GM18511 (cell line): ENCODE measurements at regions not wholly inside any gene's neighbourhood (a gene's known extent, or its start where the extent isn't known, plus 50 kb on each side); places are given as distances from the start of the nearest gene placed in this dataset.
A peak's percentile ranks its signal among the peaks of the same experiment; 100 is the strongest.
"Not testable (repeated sequence)": the region's sequence is repeated elsewhere in the genome, so short reads cannot be mapped to it uniquely, and the experiment has no call there.

Source experiments
- ATAC-seq: cut with Tn5 transposase; IDR thresholded peaks from one replicate; pipeline ENCODE4 v1.9.1; 2021; ENCODE audit warnings: mild to moderate bottlenecking, moderate library complexity; ENCODE audit not compliant: unreplicated experiment

DNA sequence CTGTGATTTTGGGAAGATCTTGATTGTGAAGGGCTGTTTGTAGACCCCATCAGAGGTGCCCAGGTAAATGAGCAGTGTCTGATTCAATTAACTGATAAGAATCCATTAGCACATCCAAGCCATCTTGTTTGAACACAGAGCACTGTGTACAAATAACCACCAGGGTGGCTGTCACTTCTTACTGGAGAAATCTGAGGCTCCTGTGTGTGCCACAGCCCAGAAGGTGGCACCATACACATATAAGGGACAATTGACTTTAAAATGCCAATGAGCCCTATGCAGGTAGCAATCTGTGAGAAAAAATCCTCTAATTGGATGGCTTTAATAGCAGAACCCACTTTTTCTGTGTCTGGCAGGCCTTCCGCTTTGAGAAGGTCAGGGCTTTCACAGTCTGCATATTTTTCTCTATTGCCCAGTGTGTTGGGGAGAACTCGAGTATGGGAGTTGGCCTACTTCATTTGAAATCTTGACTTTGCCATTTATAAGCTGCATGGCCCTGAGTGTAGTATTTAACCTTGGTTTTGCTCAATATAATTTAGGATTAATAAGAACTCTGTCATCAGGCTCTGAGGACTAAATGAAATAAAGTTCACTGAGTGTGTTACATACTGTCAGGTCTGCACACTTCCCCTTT, 517.4 kb downstream of the CCSER2 start:
- ATAC-seq = peak; percentile 52

DNA sequence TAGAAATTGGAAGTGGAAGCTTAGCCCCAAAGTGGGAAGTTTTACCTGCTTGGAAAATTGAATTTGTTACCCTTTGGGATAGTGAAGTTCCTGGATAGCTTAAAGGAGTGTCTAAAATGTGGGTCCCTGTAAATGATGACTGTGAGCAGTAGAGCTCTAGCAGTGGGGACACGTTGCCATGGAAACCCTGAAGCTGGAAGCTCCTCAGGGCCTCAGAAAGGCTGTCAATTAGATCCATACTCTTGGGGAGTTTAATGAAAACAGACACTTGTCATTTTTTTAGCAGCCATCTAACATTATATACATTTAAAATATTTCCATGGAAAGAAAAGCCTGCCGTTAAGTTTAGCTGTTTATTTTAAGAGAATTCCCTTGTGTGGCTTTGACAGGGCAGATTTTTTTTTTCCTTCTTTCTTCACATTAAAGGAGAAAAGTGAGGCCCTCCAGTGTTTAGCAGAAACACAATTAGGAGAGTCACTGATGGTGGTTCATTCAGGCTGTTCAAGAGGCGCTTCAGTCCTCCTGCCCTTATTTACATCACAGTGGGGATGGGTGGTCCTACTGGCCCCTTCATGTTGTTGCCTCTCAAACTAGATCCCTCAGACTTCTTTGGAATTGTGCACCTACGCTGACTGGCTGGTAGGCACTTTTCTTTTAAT, 518.4 kb downstream of the CCSER2 start:
- no peak for ATAC-seq

DNA sequence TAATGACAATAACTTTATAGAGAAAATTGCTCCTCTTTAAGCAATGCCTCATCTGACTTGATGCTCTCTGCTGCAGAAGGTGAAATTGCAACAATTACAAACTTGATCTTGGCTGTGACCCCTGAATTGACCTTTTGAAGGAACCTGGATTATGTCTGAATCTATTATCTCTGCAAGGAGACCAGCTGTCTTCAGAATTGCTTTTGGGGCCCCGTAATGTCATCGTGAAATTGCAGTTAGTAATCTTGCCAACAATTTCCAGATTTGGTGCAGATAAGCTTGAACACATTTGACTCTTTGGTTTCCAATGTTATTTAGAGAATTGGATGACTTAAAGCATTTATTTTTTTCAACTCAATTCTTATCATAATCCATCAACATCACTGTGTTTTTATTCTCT, 520.6 kb downstream of the CCSER2 start:
- no peak for ATAC-seq

DNA sequence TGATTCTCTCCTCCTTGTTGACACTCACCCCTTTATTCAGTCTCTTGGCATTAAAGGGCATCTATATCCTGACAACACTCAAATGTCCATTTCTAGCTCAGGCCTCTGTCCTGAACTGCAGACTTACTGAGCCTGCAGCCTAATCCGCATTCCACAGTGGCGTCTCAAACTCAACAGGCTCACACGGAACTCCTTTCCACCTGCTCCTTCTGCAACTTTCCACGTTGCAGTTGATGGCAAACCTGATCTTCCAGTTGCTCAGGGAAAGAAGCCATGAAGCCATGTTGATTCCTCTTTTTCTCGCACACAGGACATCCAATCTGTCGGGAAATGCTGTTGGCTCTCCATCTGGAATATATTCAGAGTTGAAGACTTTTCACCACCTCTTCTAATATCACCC, 522.4 kb downstream of the CCSER2 start:
- no peak for ATAC-seq

DNA sequence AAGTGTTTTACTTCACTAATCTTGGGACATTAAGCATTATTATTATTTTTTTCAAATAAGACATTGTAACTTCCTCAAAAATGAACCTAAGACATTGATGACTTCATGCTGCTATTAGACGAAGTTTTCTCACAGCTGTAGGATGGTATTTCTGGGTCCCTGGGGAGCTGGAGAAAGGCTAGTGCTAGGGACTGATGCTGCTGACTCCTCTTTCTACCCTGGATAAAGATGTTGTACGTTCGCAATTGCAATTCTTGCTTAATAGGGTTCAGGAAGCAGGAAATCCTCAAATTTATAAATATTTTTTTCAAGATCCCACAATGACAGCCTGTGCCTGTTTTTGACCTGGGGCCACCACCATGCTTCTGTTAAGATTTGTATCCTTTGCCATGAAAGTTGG, 526.0 kb downstream of the CCSER2 start:
- no peak for ATAC-seq

DNA sequence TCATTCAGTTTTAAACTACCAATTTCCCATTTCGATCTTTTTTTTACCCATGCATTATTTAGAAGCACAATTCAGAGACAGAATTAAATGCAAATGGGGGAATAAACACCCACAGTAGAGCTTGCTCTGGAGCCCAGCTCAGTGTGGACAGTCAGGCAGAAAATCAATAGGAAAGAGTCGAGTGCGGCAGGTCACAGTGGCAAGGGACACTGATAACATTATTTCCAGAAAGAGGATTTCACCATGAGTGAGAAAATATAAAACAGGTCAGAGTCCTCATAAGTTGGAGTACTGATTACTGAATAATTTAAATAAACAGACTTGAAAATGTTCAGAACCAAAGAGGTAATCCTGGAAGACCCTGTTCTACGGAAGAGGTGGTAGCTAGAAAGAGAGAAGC, 532.5 kb downstream of the CCSER2 start:
- no peak for ATAC-seq

DNA sequence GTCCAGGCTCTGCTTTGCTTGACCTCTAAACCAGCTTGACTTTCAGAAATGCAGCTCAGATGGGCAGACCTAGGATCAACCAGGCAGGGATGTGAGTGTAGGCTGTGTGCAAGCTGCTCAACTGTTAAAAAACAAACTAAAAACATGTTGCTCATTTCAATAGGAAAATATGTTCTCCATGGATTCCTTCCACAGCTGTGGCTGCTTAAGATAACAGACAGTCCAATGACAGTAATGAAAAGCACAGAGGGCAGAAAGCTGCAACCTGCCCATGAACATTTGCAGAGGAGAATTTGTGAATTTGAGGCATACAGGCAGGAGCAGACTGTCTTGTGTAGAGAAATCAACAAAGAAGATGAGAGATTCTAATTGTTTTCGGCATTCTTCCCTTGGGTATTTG, 534.2 kb downstream of the CCSER2 start:
- no peak for ATAC-seq

DNA sequence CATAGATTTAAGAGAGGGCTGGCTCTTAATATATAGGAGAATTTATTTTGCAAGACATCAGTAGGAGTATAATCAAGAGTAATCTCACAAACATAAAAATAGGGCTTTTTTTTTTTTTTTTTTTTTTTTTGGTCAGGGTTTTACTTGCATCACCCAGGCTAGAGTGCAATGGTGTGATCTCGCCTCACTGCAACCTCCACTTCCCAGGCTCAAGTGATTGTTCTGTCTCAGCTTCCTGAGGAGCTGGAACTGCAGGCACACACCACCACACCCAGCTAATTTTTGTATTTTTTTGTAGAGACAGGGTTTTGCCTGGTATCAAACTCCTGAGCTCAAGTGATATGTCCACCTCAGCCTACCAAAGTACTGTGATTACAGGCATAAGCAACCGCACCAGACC, 535.3 kb downstream of the CCSER2 start:
- no peak for ATAC-seq

DNA sequence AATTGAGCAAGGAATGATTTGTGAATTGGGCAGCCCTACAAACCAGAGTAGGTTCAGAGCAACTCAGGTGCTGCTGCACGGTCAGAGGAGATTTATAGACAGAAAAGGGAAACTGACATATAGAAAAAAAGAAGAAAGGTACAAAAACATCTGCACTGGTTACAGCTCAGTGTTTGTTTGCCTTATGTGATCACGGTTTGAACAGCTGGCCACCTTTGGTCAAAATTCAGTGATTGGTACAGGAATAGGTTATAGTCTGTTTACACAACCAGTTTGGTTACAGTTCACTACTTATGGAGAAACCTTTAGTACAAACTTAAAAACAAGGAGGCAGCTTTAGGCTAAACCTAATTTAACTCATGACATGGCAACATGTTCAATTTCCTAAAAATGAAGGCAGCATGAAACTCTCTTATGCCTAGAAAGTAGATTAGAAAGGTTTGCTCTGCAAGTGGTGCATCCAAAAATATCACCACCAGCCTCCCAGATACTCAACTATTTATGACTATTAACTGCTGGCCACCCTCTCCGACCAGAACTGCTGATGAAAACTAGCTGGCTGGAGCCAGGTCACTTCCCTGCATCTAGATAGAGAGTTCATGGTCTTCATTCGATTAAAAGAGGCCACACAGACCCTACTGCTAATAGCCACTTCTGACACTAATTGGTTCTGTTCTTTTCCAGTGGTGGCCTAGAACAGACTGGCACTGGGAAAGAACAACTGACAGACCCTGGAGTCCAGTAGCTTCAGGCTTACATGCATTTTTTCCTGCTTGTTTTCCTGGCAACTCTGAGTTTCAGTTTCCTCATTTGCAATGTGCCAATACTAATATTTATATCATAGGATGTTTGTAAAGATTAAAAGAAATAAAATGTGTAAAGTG, 548.0 kb downstream of the CCSER2 start:
- no peak for ATAC-seq

DNA sequence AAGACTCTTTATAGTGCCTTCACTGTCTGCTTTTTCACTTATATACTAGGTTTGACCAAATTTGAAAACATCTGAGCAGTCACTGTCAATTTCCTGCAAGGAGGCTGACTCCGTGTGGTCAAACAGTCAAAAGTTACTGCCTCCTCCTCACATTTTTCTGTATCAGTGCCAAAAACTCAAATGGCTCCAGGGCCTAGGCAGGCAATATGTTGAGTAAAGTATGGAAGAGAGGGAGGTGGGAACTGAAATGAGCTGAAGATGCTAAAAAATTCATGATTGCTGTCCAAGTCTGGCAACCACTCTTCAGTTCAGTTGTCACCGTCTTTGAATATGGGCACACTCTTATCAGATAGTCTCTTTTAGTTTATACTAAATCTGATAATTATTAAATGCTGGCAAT, 551.6 kb downstream of the CCSER2 start:
- no peak for ATAC-seq

DNA sequence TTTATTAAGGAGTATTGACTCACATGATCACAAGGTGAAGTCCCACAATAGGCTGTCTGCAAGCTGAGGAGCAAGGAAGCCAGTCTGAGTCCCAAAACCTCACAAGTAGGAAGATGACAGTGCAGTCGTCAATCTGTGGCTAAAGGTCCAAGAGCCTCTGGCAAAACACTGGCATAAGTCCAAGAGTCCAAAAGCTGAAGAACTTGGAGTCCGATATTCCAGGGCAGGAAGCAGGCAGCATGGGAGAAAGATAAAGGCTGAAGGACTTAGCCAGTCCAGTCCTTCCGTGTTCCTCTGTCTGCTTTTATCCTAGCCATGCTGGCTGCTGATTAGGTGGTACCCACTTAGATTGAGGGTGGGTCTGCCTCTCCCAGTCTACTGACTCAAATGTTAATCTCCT, 553.3 kb downstream of the CCSER2 start:
- ATAC-seq = not testable (repeated sequence)

DNA sequence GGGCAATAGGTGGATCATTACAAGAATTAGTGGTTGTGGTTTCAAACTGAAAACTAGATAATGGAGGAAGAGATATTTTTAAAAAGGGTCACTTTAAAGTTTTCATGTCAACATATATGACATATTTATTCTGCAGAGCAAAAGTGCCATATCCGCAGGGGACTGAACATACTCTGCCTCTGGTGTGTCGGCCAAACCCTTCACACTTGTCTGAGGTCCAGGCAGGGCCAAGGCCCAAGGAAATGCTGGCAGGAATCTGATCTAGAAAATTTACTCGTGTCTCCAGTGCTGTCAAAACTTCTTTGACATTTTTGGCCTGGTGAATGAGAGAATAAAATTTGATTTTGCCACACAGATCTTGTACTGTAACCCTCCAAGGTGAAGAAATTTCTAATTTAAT, 562.3 kb downstream of the CCSER2 start:
- no peak for ATAC-seq

DNA sequence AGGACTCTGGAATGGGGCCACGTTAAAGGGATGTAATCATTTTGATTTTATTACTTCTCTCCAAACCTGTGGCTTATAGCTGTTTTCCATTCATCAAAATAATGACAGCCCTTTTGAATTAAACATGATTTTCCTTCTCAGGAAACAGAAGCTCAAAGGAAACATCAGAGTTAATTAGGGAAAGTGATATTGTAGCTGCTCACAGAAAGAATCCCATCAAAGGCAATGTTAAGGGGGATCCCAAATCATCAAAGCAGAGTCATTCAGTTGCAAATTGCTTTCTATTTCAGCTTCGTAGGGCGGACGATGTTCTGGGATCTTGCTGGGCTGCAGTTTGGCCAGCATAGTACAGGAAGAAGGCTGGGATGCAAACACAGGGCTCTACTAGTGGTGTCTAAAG, 563.2 kb downstream of the CCSER2 start:
- ATAC-seq = no peak

DNA sequence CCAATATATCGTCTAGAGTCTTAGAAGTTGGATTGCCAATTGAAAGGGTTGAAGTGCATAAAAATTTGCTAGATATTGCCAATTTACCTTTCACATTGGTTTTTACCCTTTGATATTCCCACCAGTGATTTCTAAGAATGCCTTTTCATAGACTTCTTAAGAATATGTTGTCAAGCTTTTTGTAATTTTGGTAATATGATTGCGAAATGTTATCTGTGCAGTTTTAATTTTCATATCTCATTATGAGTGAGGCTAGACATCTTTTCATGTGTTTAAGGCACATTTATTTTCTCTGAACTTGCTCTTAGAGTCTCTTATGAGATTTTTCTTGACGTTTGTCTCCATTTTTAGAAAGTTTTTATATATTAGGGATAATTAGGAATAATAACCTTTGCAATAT, 567.2 kb downstream of the CCSER2 start:
- no peak for ATAC-seq

DNA sequence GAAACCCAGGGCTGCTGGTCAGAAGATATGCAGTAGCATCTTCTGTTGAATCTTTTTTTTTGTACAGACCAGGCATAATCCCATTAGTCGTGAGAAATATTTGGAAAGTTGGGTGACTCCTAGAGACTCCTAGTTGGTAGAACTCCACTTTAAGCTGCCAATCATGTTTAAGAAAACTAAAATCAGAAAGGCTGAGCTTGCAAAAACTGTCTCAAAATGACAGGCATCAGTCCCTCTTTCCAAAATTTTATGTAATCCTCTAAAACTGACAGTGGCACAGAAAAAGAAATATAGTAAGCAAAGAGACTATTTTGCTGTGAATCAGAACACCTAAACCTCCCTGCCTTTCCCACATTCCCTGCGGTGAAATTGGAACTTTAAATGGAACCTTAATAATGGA, 568.5 kb downstream of the CCSER2 start:
- no peak for ATAC-seq

DNA sequence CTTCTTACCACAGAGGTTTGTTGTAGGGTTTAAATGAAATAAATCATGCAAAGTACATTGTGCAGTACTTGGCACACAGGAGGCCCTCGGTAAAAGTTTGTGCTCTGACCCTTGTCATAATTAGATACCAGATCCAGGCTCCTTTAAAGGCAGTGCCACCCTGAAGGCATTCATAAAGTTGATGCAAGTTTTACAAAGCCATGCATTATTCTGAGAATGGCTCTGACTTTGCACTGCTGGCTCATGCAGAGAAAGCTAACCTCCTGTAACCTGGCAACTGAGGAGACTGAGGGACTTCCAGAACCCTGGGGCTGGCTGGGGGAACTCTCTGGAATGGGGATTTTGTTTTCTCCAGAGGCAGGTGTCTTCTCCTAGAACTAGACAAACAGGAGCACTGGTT, 570.9 kb downstream of the CCSER2 start:
- ATAC-seq = no peak

DNA sequence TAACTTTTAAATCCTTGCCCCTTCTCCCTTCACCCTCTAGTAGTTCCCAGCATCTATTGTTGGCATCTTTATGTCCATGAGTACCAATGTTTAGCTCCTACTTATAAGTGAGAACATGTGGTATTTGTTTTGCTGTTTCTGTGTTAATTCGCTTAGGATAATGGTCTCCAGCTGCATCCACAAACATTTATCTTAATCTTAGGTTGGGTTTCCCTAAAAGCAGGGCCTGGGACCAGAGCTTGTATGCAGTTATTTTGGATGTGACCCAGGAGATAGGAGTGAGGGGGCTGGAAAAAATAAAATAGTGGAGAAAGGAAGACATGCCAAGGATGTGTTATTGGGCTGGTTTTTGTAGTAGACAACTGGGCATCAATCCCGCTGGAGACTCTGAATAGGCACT, 571.8 kb downstream of the CCSER2 start:
- ATAC-seq = no peak

DNA sequence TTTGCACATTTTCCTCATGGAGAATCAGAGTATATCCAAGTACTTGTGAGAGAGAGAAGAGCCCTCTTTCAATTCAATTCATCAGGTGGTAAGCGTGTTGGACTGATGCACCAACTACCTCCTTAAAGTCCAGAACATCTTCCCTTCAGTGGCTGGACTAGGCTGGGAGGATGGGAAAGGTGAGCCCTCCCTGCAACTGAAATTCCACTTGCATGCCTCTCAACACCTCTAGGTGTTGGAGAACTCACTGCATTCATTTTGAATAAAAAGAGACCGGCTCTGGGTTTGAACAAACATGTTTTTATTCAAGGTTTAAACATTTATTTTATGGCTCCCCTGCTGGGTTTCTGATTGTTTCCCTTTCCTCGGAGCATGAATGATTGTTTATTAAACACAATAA, 573.5 kb downstream of the CCSER2 start:
- ATAC-seq = no peak

DNA sequence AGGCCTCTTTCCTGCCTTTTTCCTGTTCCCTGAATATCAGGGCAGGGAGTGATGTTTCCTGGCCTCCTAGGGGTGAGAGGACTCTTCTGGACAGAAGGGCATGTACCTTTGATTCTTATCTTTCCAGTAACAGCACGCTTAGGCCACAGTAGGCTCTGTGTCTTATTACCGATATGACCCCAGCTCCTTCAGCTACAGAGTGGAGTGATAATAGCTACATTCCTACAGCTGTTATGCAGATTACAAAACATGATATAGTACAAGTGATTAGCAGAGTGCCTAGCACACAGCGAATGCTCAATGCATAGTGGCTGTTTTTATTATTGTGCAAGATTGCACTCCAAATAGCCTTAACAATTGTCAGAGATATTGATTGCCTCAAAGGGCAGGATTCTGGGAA, 574.2 kb downstream of the CCSER2 start:
- no peak for ATAC-seq

DNA sequence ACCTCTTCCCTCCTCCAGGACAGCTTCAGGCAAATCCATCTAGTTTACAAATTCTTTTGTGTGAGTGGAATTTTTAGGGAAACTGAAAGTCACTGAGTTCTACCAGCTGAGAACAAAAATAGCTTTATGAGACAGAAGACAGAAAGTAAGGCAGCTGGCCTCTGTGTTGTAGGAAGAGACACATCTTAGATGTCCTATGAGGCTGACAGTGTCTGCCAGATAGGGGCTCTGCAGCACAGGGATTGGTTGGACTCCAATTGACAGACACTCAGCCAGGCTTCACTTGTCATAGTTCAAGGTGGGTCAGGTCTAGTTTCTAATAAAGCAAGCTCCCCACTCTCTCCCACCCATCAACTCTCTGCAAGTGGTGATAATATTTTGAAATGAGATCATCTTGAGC, 574.9 kb downstream of the CCSER2 start:
- no peak for ATAC-seq

DNA sequence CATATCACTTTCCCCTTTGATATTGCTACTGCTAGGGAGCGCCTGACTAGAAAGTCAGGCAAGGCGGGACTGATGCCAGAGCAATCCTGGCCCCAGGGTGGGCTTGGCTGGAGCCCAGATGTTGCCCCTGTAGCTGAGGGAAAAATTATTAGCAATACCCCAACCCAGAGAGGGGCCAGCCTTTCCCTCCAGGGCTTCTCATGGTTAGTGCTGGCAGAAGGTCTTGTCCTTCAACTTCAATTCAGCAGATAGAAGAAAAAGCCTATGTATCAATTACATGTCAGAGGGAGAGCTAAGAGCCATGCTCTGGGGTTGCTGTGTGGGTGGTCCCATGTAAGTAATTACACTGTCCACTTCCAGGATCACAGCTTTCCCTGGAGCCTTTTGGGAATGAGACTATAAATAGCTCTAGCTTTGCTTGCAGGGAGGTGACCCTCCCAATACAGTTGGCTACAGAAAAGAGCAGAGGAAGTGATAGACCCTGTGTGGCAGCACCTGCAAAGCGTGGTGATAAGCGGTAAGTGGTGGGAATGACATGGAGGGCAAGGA, 579.1 kb downstream of the CCSER2 start:
- ATAC-seq = no peak

DNA sequence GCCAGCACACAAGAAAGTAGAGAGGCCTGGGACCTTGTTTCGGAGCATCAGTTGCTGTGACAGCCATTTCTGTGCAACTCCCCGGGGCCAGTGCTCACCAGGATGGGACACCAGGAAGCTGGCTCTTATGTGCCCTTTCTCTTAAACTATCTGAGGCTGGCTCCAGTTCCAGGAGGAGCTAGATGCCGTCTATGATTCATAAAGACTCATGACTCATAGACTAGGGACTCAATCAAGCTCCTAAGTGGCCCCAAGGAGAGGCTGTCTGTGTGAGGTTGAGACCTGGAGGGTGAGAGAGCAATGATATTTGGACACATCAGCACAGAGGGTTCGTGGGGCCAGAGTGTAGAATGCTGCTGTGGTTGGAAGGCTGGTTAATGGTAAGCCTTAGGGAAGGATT, 580.1 kb downstream of the CCSER2 start:
- no peak for ATAC-seq
